ENCODE measurements at regions not wholly inside any gene's neighbourhood (a gene's known extent, or its start where the extent isn't known, plus 50 kb on each side); places are given as distances from the start of the nearest gene placed in this dataset.
A peak's percentile ranks its signal among the peaks of the same experiment; 100 is the strongest.

GRCh38 chr13:70544706-70545105, 436.5 kb upstream of the KLHL1 start:
- BruUV-seq (replicated peaks) = no TSS peak
- no peak overlapping the region for H3K27ac Mint-ChIP-seq (ENCODE audit: low read depth, unreplicated experiment)
- H3K4me3 Mint-ChIP-seq (ENCODE audit: unreplicated experiment) = no peak overlapping the region
- POLR2A ChIA-PET = no interaction called here
- intact Hi-C loops (cut with micrococcal nuclease) = no loop called here
- H3K36me3 Mint-ChIP-seq (ENCODE audit: insufficient read depth, unreplicated experiment) = no peaks in the 10 kb centered on the region
- DNase-seq (ENCODE audit: unreplicated experiment) = no peak
- TF ChIP-seq, protein P1, sequence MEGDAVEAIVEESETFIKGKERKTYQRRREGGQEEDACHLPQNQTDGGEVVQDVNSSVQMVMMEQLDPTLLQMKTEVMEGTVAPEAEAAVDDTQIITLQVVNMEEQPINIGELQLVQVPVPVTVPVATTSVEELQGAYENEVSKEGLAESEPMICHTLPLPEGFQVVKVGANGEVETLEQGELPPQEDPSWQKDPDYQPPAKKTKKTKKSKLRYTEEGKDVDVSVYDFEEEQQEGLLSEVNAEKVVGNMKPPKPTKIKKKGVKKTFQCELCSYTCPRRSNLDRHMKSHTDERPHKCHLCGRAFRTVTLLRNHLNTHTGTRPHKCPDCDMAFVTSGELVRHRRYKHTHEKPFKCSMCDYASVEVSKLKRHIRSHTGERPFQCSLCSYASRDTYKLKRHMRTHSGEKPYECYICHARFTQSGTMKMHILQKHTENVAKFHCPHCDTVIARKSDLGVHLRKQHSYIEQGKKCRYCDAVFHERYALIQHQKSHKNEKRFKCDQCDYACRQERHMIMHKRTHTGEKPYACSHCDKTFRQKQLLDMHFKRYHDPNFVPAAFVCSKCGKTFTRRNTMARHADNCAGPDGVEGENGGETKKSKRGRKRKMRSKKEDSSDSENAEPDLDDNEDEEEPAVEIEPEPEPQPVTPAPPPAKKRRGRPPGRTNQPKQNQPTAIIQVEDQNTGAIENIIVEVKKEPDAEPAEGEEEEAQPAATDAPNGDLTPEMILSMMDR (IDR thresholded peaks at IDR 0.05; ENCODE audit: unreplicated experiment) = no peak
- no peaks in the 10 kb centered on the region for H3K4me1 Mint-ChIP-seq (ENCODE audit: insufficient read depth, unreplicated experiment)
- peaks cover 36% of the 10 kb centered on the region for H3K27me3 Mint-ChIP-seq (ENCODE audit: insufficient read depth, unreplicated experiment)
- H3K9me3 Mint-ChIP-seq (ENCODE audit: unreplicated experiment) = no peaks in the 10 kb centered on the region
- CTCF ChIA-PET = interaction anchor here (0.6 to 0.7 kb wide), 2 partner anchors 535 to 1000 kb away, joined by 3 to 4 read pairs; no protein-coding TSS in a partner anchor

DNA sequence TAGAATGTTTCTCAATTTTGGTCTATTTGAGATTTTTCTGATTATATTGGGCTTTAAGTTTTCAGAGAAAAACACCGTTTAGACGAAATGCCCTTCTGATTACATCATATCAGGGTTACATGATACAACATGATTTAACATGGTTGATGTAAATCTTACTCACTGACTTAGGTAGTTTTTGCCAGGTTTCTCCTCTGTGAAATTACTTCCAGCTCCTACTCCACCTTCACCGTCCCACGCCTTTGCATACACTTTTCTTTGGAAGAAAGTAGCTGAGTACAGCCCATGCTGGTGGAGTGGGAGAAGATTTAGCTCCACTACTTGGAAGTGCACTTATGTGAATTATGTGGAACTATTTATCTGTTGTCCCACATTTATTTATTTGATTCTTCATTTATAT, 433.2 kb upstream of the KLHL1 start:
- intact Hi-C loops (cut with micrococcal nuclease) = no loop called here
- ChIA-PET POLR2A (no interaction called here), CTCF (no interaction called here)
- no peak overlapping the region for H3K27ac Mint-ChIP-seq (ENCODE audit: low read depth, unreplicated experiment)
- H3K4me3 Mint-ChIP-seq (ENCODE audit: unreplicated experiment) = no peak overlapping the region
- H3K9me3 Mint-ChIP-seq (ENCODE audit: unreplicated experiment) = no peaks in the 10 kb centered on the region
- no peaks in the 10 kb centered on the region for H3K36me3 Mint-ChIP-seq (ENCODE audit: insufficient read depth, unreplicated experiment)
- TF ChIP-seq, protein P1 (IDR thresholded peaks at IDR 0.05; ENCODE audit: unreplicated experiment) = no peak
- peaks cover 53% of the 10 kb centered on the region for H3K27me3 Mint-ChIP-seq (ENCODE audit: insufficient read depth, unreplicated experiment)
- peak; percentile 4 for DNase-seq (ENCODE audit: unreplicated experiment)
- H3K4me1 Mint-ChIP-seq (ENCODE audit: insufficient read depth, unreplicated experiment) = no peaks in the 10 kb centered on the region
- no TSS peak for BruUV-seq (replicated peaks)

DNA sequence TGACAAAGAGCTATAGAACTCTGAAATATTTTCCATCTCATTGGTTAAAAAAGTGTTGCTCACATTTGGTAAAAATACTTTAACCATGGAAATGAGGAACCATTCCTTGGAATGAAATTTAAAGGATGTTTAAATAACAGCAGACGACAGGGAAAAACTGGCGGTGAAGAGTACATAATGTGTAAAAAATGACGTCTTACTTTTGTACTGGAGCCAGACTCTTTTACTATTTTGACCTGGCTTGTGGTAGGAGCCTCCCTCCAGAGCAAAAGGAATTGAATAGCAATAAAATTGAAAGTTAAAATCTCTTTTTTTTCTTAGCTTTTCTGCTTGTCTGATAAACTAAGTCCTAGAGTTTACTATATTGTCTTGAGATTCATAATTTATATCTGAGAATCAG, 426.2 kb upstream of the KLHL1 start:
- TF ChIP-seq, protein P1 (IDR thresholded peaks at IDR 0.05; ENCODE audit: unreplicated experiment) = no peak
- no TSS peak for BruUV-seq (replicated peaks)
- H3K9me3 Mint-ChIP-seq (ENCODE audit: unreplicated experiment) = no peaks in the 10 kb centered on the region
- ChIA-PET POLR2A (interaction anchor here (0.8 kb wide), 1 partner anchor 14 kb away, joined by 3 read pairs; no protein-coding TSS in a partner anchor), CTCF (no interaction called here)
- H3K36me3 Mint-ChIP-seq (ENCODE audit: insufficient read depth, unreplicated experiment) = no peaks in the 10 kb centered on the region
- H3K4me1 Mint-ChIP-seq (ENCODE audit: insufficient read depth, unreplicated experiment) = no peaks in the 10 kb centered on the region
- peaks cover 59% of the 10 kb centered on the region for H3K27me3 Mint-ChIP-seq (ENCODE audit: insufficient read depth, unreplicated experiment)
- DNase-seq (ENCODE audit: unreplicated experiment) = no peak
- intact Hi-C loops (cut with micrococcal nuclease) = no loop called here
- H3K27ac Mint-ChIP-seq (ENCODE audit: low read depth, unreplicated experiment) = no peak overlapping the region
- H3K4me3 Mint-ChIP-seq (ENCODE audit: unreplicated experiment) = no peak overlapping the region

DNA sequence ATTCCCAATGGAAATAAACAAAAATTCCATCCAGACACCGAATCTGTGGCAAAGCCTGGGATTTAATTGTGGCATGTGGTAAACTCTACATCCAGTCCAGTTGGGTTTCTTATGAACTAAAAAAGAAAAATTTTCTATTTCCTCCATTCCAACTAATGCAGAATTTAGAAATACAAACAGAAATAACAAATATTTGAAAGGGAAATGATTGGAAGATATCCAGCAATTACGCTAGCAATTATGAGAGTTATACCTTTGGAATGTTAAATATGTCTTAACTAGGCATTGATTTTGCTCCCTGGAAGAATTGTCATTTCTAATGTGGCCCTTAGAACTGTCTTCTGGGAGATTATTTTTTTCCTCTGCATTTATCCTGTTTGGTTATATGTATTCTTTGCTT, 421.4 kb upstream of the KLHL1 start:
- H3K9me3 Mint-ChIP-seq (ENCODE audit: unreplicated experiment) = no peaks in the 10 kb centered on the region
- BruUV-seq (replicated peaks) = no TSS peak
- intact Hi-C loops (cut with micrococcal nuclease) = no loop called here
- DNase-seq (ENCODE audit: unreplicated experiment) = no peak
- TF ChIP-seq, protein P1 (IDR thresholded peaks at IDR 0.05; ENCODE audit: unreplicated experiment) = no peak
- peaks cover 52% of the 10 kb centered on the region for H3K27me3 Mint-ChIP-seq (ENCODE audit: insufficient read depth, unreplicated experiment)
- H3K36me3 Mint-ChIP-seq (ENCODE audit: insufficient read depth, unreplicated experiment) = no peaks in the 10 kb centered on the region
- CTCF ChIA-PET = no interaction called here
- H3K27ac Mint-ChIP-seq (ENCODE audit: low read depth, unreplicated experiment) = no peak overlapping the region
- no peaks in the 10 kb centered on the region for H3K4me1 Mint-ChIP-seq (ENCODE audit: insufficient read depth, unreplicated experiment)
- H3K4me3 Mint-ChIP-seq (ENCODE audit: unreplicated experiment) = no peak overlapping the region
- POLR2A ChIA-PET = no interaction called here

Measured in MCF 10A (cell line).